HepG2 (cell line): ENCODE measurements at regions not wholly inside any gene's neighbourhood (a gene's known extent, or its start where the extent isn't known, plus 50 kb on each side); places are given as distances from the start of the nearest gene placed in this dataset.

Source experiments
- FOSL1 ChIP-seq: sonication (generic); formaldehyde crosslinking; IDR thresholded peaks from 2 replicates; pipeline ENCODE4 v1.9.0; 2021; ENCODE audit warnings: missing genetic modification reagents, borderline replicate concordance
- HMGXB3 ChIP-seq: sonication (generic); formaldehyde crosslinking; IDR thresholded peaks from 2 replicates; pipeline ENCODE4 v1.4.0; 2020; ENCODE audit warnings: missing genetic modification reagents, borderline replicate concordance
- LCORL ChIP-seq, 2 experiments: fragments of 450-650 bp in 1 of 2; sonication (generic) in 1 of 2; formaldehyde crosslinking in 1 of 2; IDR thresholded peaks; 2 replicates each; pipeline versions ENCODE4 v1.5.0 to v1.6.1; 2017 to 2020; ENCODE audit warnings: antibody characterized with exemption in 1 of 2, missing genetic modification reagents in 1 of 2
- NFKBIZ ChIP-seq: IDR thresholded peaks from 2 replicates; pipeline ENCODE4 v1.6.1; 2018; ENCODE audit warnings: missing genetic modification reagents, missing compliant biosample characterization
- NONO ChIP-seq, 2 experiments: fragments of 450-650 bp in 1 of 2; sonication (generic) in 1 of 2; formaldehyde crosslinking in 1 of 2; IDR thresholded peaks in 1 of 2; conservative IDR thresholded peaks in 1 of 2; 2 replicates each; pipeline versions ENCODE4 v1.6.1 to v1.8.0; 2017 to 2022; ENCODE audit warnings: mild to moderate bottlenecking in 1 of 2, missing genetic modification reagents in 1 of 2, moderate library complexity in 1 of 2
- PTBP1 ChIP-seq: fragments of 200-400 bp; formaldehyde crosslinking; IDR thresholded peaks from 2 replicates; pipeline ENCODE4 v1.6.1; 2018; ENCODE audit warnings: low read length, low read depth; ENCODE audit not compliant: poor library complexity, severe bottlenecking
- SP5 ChIP-seq: IDR thresholded peaks from 2 replicates; pipeline ENCODE4 v1.6.1; 2016; ENCODE audit warnings: low read depth, borderline replicate concordance
- SPEN ChIP-seq: sonication (generic); formaldehyde crosslinking; IDR thresholded peaks from 2 replicates; pipeline ENCODE4 v1.5.1; 2020; ENCODE audit warnings: low read depth, mild to moderate bottlenecking, missing genetic modification reagents
- ZGPAT ChIP-seq: IDR thresholded peaks from 2 replicates; pipeline ENCODE4 v1.6.1; 2016; ENCODE audit warnings: mild to moderate bottlenecking
- ZNF24 ChIP-seq: fragments of 450-650 bp; IDR thresholded peaks from 2 replicates; pipeline ENCODE4 v1.6.1; 2017; ENCODE audit warnings: antibody characterized with exemption, mild to moderate bottlenecking
- ZNF580 ChIP-seq: IDR thresholded peaks from 2 replicates; pipeline ENCODE4 v1.6.1; 2016; ENCODE audit warnings: low read depth, borderline replicate concordance
- ZNF746 ChIP-seq: sonication (generic); formaldehyde crosslinking; IDR thresholded peaks from 2 replicates; pipeline ENCODE4 v1.8.0; 2022; ENCODE audit warnings: mild to moderate bottlenecking, missing genetic modification reagents
- TF ChIP-seq, protein P1 (sequence below): sonication (generic); formaldehyde crosslinking; IDR thresholded peaks from 2 replicates; pipeline ENCODE4 v1.4.0; 2020; ENCODE audit warnings: missing genetic modification reagents
- TF ChIP-seq, protein P2 (sequence below): sonication (generic); formaldehyde crosslinking; IDR thresholded peaks from 2 replicates; pipeline ENCODE4 v1.4.0; 2020; ENCODE audit warnings: missing genetic modification reagents, mild to moderate bottlenecking, borderline replicate concordance

GRCh38 chr9:106691627-106692026 lies 171.3 kb upstream of the ZNF462 start (continued):
- TF ChIP-seq, protein P1, sequence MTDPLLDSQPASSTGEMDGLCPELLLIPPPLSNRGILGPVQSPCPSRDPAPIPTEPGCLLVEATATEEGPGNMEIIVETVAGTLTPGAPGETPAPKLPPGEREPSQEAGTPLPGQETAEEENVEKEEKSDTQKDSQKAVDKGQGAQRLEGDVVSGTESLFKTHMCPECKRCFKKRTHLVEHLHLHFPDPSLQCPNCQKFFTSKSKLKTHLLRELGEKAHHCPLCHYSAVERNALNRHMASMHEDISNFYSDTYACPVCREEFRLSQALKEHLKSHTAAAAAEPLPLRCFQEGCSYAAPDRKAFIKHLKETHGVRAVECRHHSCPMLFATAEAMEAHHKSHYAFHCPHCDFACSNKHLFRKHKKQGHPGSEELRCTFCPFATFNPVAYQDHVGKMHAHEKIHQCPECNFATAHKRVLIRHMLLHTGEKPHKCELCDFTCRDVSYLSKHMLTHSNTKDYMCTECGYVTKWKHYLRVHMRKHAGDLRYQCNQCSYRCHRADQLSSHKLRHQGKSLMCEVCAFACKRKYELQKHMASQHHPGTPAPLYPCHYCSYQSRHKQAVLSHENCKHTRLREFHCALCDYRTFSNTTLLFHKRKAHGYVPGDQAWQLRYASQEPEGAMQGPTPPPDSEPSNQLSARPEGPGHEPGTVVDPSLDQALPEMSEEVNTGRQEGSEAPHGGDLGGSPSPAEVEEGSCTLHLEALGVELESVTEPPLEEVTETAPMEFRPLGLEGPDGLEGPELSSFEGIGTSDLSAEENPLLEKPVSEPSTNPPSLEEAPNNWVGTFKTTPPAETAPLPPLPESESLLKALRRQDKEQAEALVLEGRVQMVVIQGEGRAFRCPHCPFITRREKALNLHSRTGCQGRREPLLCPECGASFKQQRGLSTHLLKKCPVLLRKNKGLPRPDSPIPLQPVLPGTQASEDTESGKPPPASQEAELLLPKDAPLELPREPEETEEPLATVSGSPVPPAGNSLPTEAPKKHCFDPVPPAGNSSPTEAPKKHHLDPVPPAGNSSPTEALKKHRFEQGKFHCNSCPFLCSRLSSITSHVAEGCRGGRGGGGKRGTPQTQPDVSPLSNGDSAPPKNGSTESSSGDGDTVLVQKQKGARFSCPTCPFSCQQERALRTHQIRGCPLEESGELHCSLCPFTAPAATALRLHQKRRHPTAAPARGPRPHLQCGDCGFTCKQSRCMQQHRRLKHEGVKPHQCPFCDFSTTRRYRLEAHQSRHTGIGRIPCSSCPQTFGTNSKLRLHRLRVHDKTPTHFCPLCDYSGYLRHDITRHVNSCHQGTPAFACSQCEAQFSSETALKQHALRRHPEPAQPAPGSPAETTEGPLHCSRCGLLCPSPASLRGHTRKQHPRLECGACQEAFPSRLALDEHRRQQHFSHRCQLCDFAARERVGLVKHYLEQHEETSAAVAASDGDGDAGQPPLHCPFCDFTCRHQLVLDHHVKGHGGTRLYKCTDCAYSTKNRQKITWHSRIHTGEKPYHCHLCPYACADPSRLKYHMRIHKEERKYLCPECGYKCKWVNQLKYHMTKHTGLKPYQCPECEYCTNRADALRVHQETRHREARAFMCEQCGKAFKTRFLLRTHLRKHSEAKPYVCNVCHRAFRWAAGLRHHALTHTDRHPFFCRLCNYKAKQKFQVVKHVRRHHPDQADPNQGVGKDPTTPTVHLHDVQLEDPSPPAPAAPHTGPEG (CRISPR knock-in tag), result no peak
- TF ChIP-seq ZNF746 (CRISPR knock-in tag) (no peak), SPEN (CRISPR knock-in tag) (no peak), SP5 (CRISPR knock-in tag) (no peak), ZNF24 (no peak), FOSL1 (CRISPR knock-in tag) (no peak), HMGXB3 (CRISPR knock-in tag) (no peak), NONO (IDR thresholded peaks at IDR 0.05) (no peak), NONO (CRISPR knock-in tag; conservative IDR thresholded peaks at IDR 0.05) (no peak), ZNF580 (CRISPR knock-in tag) (no peak), PTBP1 (no peak), NFKBIZ (no peak), LCORL (IDR thresholded peaks at IDR 0.05) (no peak), LCORL (CRISPR knock-in tag; IDR thresholded peaks at IDR 0.05) (no peak), ZGPAT (CRISPR knock-in tag) (no peak)
- TF ChIP-seq, protein P2, sequence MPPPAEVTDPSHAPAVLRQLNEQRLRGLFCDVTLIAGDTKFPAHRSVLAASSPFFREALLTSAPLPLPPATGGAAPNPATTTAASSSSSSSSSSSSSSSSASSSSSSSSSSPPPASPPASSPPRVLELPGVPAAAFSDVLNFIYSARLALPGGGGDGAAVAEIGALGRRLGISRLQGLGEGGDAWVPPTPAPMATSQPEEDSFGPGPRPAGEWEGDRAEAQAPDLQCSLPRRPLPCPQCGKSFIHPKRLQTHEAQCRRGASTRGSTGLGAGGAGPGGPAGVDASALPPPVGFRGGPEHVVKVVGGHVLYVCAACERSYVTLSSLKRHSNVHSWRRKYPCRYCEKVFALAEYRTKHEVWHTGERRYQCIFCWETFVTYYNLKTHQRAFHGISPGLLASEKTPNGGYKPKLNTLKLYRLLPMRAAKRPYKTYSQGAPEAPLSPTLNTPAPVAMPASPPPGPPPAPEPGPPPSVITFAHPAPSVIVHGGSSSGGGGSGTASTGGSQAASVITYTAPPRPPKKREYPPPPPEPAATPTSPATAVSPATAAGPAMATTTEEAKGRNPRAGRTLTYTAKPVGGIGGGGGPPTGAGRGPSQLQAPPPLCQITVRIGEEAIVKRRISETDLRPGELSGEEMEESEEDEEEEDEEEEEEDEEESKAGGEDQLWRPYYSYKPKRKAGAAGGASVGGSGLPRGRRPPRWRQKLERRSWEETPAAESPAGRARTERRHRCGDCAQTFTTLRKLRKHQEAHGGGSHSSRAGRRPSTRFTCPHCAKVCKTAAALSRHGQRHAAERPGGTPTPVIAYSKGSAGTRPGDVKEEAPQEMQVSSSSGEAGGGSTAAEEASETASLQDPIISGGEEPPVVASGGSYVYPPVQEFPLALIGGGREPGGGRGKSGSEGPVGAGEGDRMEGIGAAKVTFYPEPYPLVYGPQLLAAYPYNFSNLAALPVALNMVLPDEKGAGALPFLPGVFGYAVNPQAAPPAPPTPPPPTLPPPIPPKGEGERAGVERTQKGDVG (CRISPR knock-in tag), result no peak
